ENCODE measurements at regions not wholly inside any gene's neighbourhood (a gene's known extent, or its start where the extent isn't known, plus 50 kb on each side); places are given as distances from the start of the nearest gene placed in this dataset.

GRCh38 chr3:168341192-168341815 is 245.6 kb upstream of the GOLIM4 start:
- POLR2A ChIA-PET: no interaction called here
- Histone ChIP-seq H3K27me3 (replicated peaks in 2 of 5; ENCODE audit: control insufficient read depth in 4 of 5, insufficient read depth in 5 of 5, low read length in 4 of 5) (no peaks in the 10 kb centered on the region), H3K4me3 (ENCODE audit: control insufficient read depth in 1 of 7, extremely low read depth in 1 of 7, insufficient read depth in 4 of 7, low read depth in 2 of 7, low read length in 6 of 7) (no peak overlapping the region), H3K27ac (ENCODE audit: insufficient read depth in 1 of 2, low read depth in 1 of 2, low read length in 2 of 2, poor library complexity in 1 of 2, severe bottlenecking in 2 of 2) (no peak overlapping the region), H3K9me3 (ENCODE audit: control extremely low read depth in 1 of 5, control insufficient read depth in 4 of 5, insufficient read depth in 2 of 5, low read depth in 1 of 5, low read length in 4 of 5) (peaks cover 0 to 4% (median 0%) of the 10 kb centered on the region in 5 experiments), H3K4me1 (ENCODE audit: control extremely low read depth in 1 of 4, control insufficient read depth in 4 of 4, insufficient read depth in 4 of 4, low read length in 3 of 4) (peaks cover 12 to 26% (median 17%) of the 10 kb centered on the region in 4 experiments), H3K36me3 (ENCODE audit: control insufficient read depth in 4 of 4, insufficient read depth in 4 of 4, low read length in 3 of 4) (no peaks in the 10 kb centered on the region)
- 94% methylated on average over 2 of the region's 3 CpGs for WGBS (ENCODE audit: insufficient coverage)
- no peak for DNase-seq
- CTCF ChIA-PET: no interaction called here

- Histone ChIP-seq H3K9me3 (ENCODE audit: control extremely low read depth in 1 of 5, control insufficient read depth in 4 of 5, insufficient read depth in 2 of 5, low read depth in 1 of 5, low read length in 4 of 5) (peaks cover 0 to 1% (median 0%) of the 10 kb centered on the region in 5 experiments), H3K27ac (ENCODE audit: insufficient read depth in 1 of 2, low read depth in 1 of 2, low read length in 2 of 2, poor library complexity in 1 of 2, severe bottlenecking in 2 of 2) (no peak overlapping the region), H3K27me3 (replicated peaks in 2 of 5; ENCODE audit: control insufficient read depth in 4 of 5, insufficient read depth in 5 of 5, low read length in 4 of 5) (no peaks in the 10 kb centered on the region), H3K4me3 (ENCODE audit: control insufficient read depth in 1 of 7, extremely low read depth in 1 of 7, insufficient read depth in 4 of 7, low read depth in 2 of 7, low read length in 6 of 7) (peak overlapping the region in 1 of 7 experiments; percentile 4), H3K4me1 (ENCODE audit: control extremely low read depth in 1 of 4, control insufficient read depth in 4 of 4, insufficient read depth in 4 of 4, low read length in 3 of 4) (peaks cover 13 to 37% (median 21%) of the 10 kb centered on the region in 4 experiments), H3K36me3 (ENCODE audit: control insufficient read depth in 4 of 4, insufficient read depth in 4 of 4, low read length in 3 of 4) (no peaks in the 10 kb centered on the region)
- WGBS (ENCODE audit: insufficient coverage): 50% methylated on average over 1 of the region's 1 CpG
- POLR2A ChIA-PET: no interaction called here
- peak; percentile 12 to 79 (median 61) for DNase-seq
- CTCF ChIA-PET: no interaction called here
Measured at GRCh38 chr3:168338161-168338560, 242.4 kb upstream of the GOLIM4 start.

GRCh38 chr3:168336276-168336675 is 240.6 kb upstream of the GOLIM4 start:
- Histone ChIP-seq H3K4me1 (ENCODE audit: control extremely low read depth in 1 of 4, control insufficient read depth in 4 of 4, insufficient read depth in 4 of 4, low read length in 3 of 4) (peaks cover 13 to 37% (median 21%) of the 10 kb centered on the region in 4 experiments), H3K27me3 (replicated peaks in 2 of 5; ENCODE audit: control insufficient read depth in 4 of 5, insufficient read depth in 5 of 5, low read length in 4 of 5) (no peaks in the 10 kb centered on the region), H3K9me3 (ENCODE audit: control extremely low read depth in 1 of 5, control insufficient read depth in 4 of 5, insufficient read depth in 2 of 5, low read depth in 1 of 5, low read length in 4 of 5) (peaks cover 0 to 1% (median 0%) of the 10 kb centered on the region in 5 experiments), H3K27ac (ENCODE audit: insufficient read depth in 1 of 2, low read depth in 1 of 2, low read length in 2 of 2, poor library complexity in 1 of 2, severe bottlenecking in 2 of 2) (peak overlapping the region in 1 of 2 experiments; percentile 17), H3K36me3 (ENCODE audit: control insufficient read depth in 4 of 4, insufficient read depth in 4 of 4, low read length in 3 of 4) (no peaks in the 10 kb centered on the region), H3K4me3 (ENCODE audit: control insufficient read depth in 1 of 7, extremely low read depth in 1 of 7, insufficient read depth in 4 of 7, low read depth in 2 of 7, low read length in 6 of 7) (peak overlapping the region in 1 of 7 experiments; percentile 15)
- CTCF ChIA-PET: interaction anchor here (0.6 to 1.1 kb wide), 3 partner anchors 10 to 35 kb away, joined by 3 read pairs; no protein-coding TSS in a partner anchor
- DNase-seq: peak; percentile 2 to 64 (median 50)
- POLR2A ChIA-PET: no interaction called here
- WGBS (ENCODE audit: insufficient coverage): 33% methylated on average over 2 of the region's 3 CpGs

GRCh38 chr3:168333410-168333935 is 237.7 kb upstream of the GOLIM4 start:
- H3K27ac ChIP-seq (ENCODE audit: insufficient read depth in 1 of 2, low read depth in 1 of 2, low read length in 2 of 2, poor library complexity in 1 of 2, severe bottlenecking in 2 of 2): no peak overlapping the region
- no peak for DNase-seq
- peaks cover 8 to 27% (median 11%) of the 10 kb centered on the region in 4 experiments for H3K4me1 ChIP-seq (ENCODE audit: control extremely low read depth in 1 of 4, control insufficient read depth in 4 of 4, insufficient read depth in 4 of 4, low read length in 3 of 4)
- no peaks in the 10 kb centered on the region for H3K36me3 ChIP-seq (ENCODE audit: control insufficient read depth in 4 of 4, insufficient read depth in 4 of 4, low read length in 3 of 4)
- no peak overlapping the region for H3K4me3 ChIP-seq (ENCODE audit: control insufficient read depth in 1 of 7, extremely low read depth in 1 of 7, insufficient read depth in 4 of 7, low read depth in 2 of 7, low read length in 6 of 7)
- POLR2A ChIA-PET: interaction anchor here (0.6 kb wide), 1 partner anchor 1354 kb away, joined by 3 read pairs; no protein-coding TSS in a partner anchor
- H3K27me3 ChIP-seq (replicated peaks in 2 of 5; ENCODE audit: control insufficient read depth in 4 of 5, insufficient read depth in 5 of 5, low read length in 4 of 5): no peaks in the 10 kb centered on the region
- H3K9me3 ChIP-seq (ENCODE audit: control extremely low read depth in 1 of 5, control insufficient read depth in 4 of 5, insufficient read depth in 2 of 5, low read depth in 1 of 5, low read length in 4 of 5): peaks cover 0 to 1% (median 0%) of the 10 kb centered on the region in 5 experiments
- CTCF ChIA-PET: no interaction called here

GRCh38 chr3:168331756-168332155 is 236.0 kb upstream of the GOLIM4 start:
- no peaks in the 10 kb centered on the region for H3K36me3 ChIP-seq (ENCODE audit: control insufficient read depth in 4 of 4, insufficient read depth in 4 of 4, low read length in 3 of 4)
- no peak overlapping the region for H3K27ac ChIP-seq (ENCODE audit: insufficient read depth in 1 of 2, low read depth in 1 of 2, low read length in 2 of 2, poor library complexity in 1 of 2, severe bottlenecking in 2 of 2)
- H3K4me1 ChIP-seq (ENCODE audit: control extremely low read depth in 1 of 4, control insufficient read depth in 4 of 4, insufficient read depth in 4 of 4, low read length in 3 of 4): peaks cover 3 to 15% (median 6%) of the 10 kb centered on the region in 4 experiments
- H3K4me3 ChIP-seq (ENCODE audit: control insufficient read depth in 1 of 7, extremely low read depth in 1 of 7, insufficient read depth in 4 of 7, low read depth in 2 of 7, low read length in 6 of 7): no peak overlapping the region
- H3K9me3 ChIP-seq (ENCODE audit: control extremely low read depth in 1 of 5, control insufficient read depth in 4 of 5, insufficient read depth in 2 of 5, low read depth in 1 of 5, low read length in 4 of 5): peaks cover 0 to 1% (median 0%) of the 10 kb centered on the region in 5 experiments
- DNase-seq: no peak
- ChIA-PET POLR2A (no interaction called here), CTCF (no interaction called here)
- H3K27me3 ChIP-seq (replicated peaks in 2 of 5; ENCODE audit: control insufficient read depth in 4 of 5, insufficient read depth in 5 of 5, low read length in 4 of 5): no peaks in the 10 kb centered on the region
- 100% methylated on average over 2 of the region's 3 CpGs for WGBS (ENCODE audit: insufficient coverage)

GRCh38 chr3:168330983-168331382 is 235.3 kb upstream of the GOLIM4 start:
- Histone ChIP-seq H3K9me3 (ENCODE audit: control extremely low read depth in 1 of 5, control insufficient read depth in 4 of 5, insufficient read depth in 2 of 5, low read depth in 1 of 5, low read length in 4 of 5) (peaks cover 0 to 1% (median 0%) of the 10 kb centered on the region in 5 experiments), H3K27ac (ENCODE audit: insufficient read depth in 1 of 2, low read depth in 1 of 2, low read length in 2 of 2, poor library complexity in 1 of 2, severe bottlenecking in 2 of 2) (no peak overlapping the region), H3K4me3 (ENCODE audit: control insufficient read depth in 1 of 7, extremely low read depth in 1 of 7, insufficient read depth in 4 of 7, low read depth in 2 of 7, low read length in 6 of 7) (no peak overlapping the region), H3K36me3 (ENCODE audit: control insufficient read depth in 4 of 4, insufficient read depth in 4 of 4, low read length in 3 of 4) (no peaks in the 10 kb centered on the region), H3K4me1 (ENCODE audit: control extremely low read depth in 1 of 4, control insufficient read depth in 4 of 4, insufficient read depth in 4 of 4, low read length in 3 of 4) (peaks cover 0 to 7% (median under 1%) of the 10 kb centered on the region in 4 experiments), H3K27me3 (replicated peaks in 2 of 5; ENCODE audit: control insufficient read depth in 4 of 5, insufficient read depth in 5 of 5, low read length in 4 of 5) (no peaks in the 10 kb centered on the region)
- WGBS (ENCODE audit: insufficient coverage): no CpG with 5 or more reads among the region's 3 CpGs
- no peak for DNase-seq
- CTCF ChIA-PET: no interaction called here
- POLR2A ChIA-PET: no interaction called here

- WGBS (ENCODE audit: insufficient coverage): no CpG with 5 or more reads among the region's 1 CpG
- Histone ChIP-seq H3K4me1 (ENCODE audit: control extremely low read depth in 1 of 4, control insufficient read depth in 4 of 4, insufficient read depth in 4 of 4, low read length in 3 of 4) (no peaks in the 10 kb centered on the region), H3K4me3 (ENCODE audit: control insufficient read depth in 1 of 7, extremely low read depth in 1 of 7, insufficient read depth in 4 of 7, low read depth in 2 of 7, low read length in 6 of 7) (no peak overlapping the region), H3K27me3 (replicated peaks in 2 of 5; ENCODE audit: control insufficient read depth in 4 of 5, insufficient read depth in 5 of 5, low read length in 4 of 5) (no peaks in the 10 kb centered on the region), H3K9me3 (ENCODE audit: control extremely low read depth in 1 of 5, control insufficient read depth in 4 of 5, insufficient read depth in 2 of 5, low read depth in 1 of 5, low read length in 4 of 5) (no peaks in the 10 kb centered on the region), H3K27ac (ENCODE audit: insufficient read depth in 1 of 2, low read depth in 1 of 2, low read length in 2 of 2, poor library complexity in 1 of 2, severe bottlenecking in 2 of 2) (no peak overlapping the region), H3K36me3 (ENCODE audit: control insufficient read depth in 4 of 4, insufficient read depth in 4 of 4, low read length in 3 of 4) (peaks cover 0 to 3% (median 0%) of the 10 kb centered on the region in 4 experiments)
- ChIA-PET CTCF (no interaction called here), POLR2A (no interaction called here)
- DNase-seq: no peak
Measured at GRCh38 chr3:168327856-168328255, 232.1 kb upstream of the GOLIM4 start.

Measured in common myeloid progenitor, CD34-positive (primary cell).